K562 (cell line): ENCODE measurements at regions not wholly inside any gene's neighbourhood (a gene's known extent, or its start where the extent isn't known, plus 50 kb on each side); places are given as distances from the start of the nearest gene placed in this dataset.

Source experiments
- BHLHE40 ChIP-seq: IDR thresholded peaks from 2 replicates; pipeline ENCODE4 v1.6.1; 2011; ENCODE audit warnings: low read length, improper control_type of control experiment
- CREB1 ChIP-seq, 2 experiments: sonication (generic) in 1 of 2; formaldehyde crosslinking in 1 of 2; IDR thresholded peaks; 2 replicates each; pipeline versions ENCODE4 v1.6.1 to v1.8.0; 2012 to 2022; ENCODE audit warnings: inconsistent platforms in 1 of 2, mild to moderate bottlenecking in 1 of 2, missing genetic modification reagents in 1 of 2, moderate library complexity in 1 of 2
- CTCF ChIP-seq, 3 experiments: IDR thresholded peaks in 2 of 3; conservative IDR thresholded peaks in 1 of 3; 2 replicates each; pipeline ENCODE4 v1.5.1; 2011 to 2012; ENCODE audit warnings: low read length in 3 of 3, mild to moderate bottlenecking in 3 of 3, control low read depth in 2 of 3, improper control_type of control experiment in 1 of 3, inconsistent platforms in 1 of 3, low read depth in 1 of 3, mixed read lengths in 1 of 3, moderate library complexity in 1 of 3; ENCODE audit not compliant: insufficient read depth in 2 of 3
- E2F1 ChIP-seq: sonication (generic); formaldehyde crosslinking; IDR thresholded peaks from 2 replicates; pipeline ENCODE4 v1.8.1; 2023; ENCODE audit warnings: mild to moderate bottlenecking, missing genetic modification reagents, moderate library complexity
- EZH2 ChIP-seq: IDR thresholded peaks from 2 replicates; pipeline ENCODE4 v1.6.1; 2012; ENCODE audit warnings: low read depth, mild to moderate bottlenecking, inconsistent platforms, low read length, borderline replicate concordance
- KAT2B ChIP-seq: IDR thresholded peaks from one replicate; pipeline ENCODE4 v1.6.1; 2012; ENCODE audit warnings: low read depth, mild to moderate bottlenecking, control low read depth, inconsistent platforms, low read length, moderate library complexity
- PML ChIP-seq: IDR thresholded peaks from 2 replicates; pipeline ENCODE4 v1.6.1; 2012; ENCODE audit warnings: low read length, inconsistent platforms
- POLR2AphosphoS5 ChIP-seq: IDR thresholded peaks from 2 replicates; pipeline ENCODE4 v1.6.1; 2011; ENCODE audit warnings: mild to moderate bottlenecking, low read depth, low read length, moderate library complexity; ENCODE audit not compliant: control insufficient read depth, insufficient read depth
- SMARCA4 ChIP-seq: fragments of 450-650 bp; IDR thresholded peaks from 2 replicates; pipeline ENCODE4 v1.6.1; 2016
- ZFP91 ChIP-seq: sonication (generic); formaldehyde crosslinking; IDR thresholded peaks from 2 replicates; pipeline ENCODE4 v1.8.0; 2022; ENCODE audit warnings: mild to moderate bottlenecking, missing genetic modification reagents
- ZHX1 ChIP-seq: fragments of 150-350 bp; conservative IDR thresholded peaks from 2 replicates; pipeline ENCODE4 v1.6.1; 2014; ENCODE audit warnings: low read length
- ZNF124 ChIP-seq: sonication (generic); formaldehyde crosslinking; IDR thresholded peaks from 2 replicates; pipeline ENCODE4 v1.8.1; 2022; ENCODE audit warnings: missing genetic modification reagents
- ZNF274 ChIP-seq: IDR thresholded peaks from 2 replicates; pipeline ENCODE4 v1.6.1; 2011; ENCODE audit warnings: low read depth, mild to moderate bottlenecking, low read length, moderate library complexity, borderline replicate concordance
- ZNF609 ChIP-seq: sonication (generic); formaldehyde crosslinking; IDR thresholded peaks from 2 replicates; pipeline ENCODE4 v1.8.1; 2023; ENCODE audit warnings: missing genetic modification reagents, mild to moderate bottlenecking, borderline replicate concordance

GRCh38 chr5:98690002-98690401 lies 83.5 kb upstream of the RGMB start:
- TF ChIP-seq BHLHE40 (no peak), ZHX1 (no peak), ZNF124 (CRISPR knock-in tag) (no peak), CTCF (IDR thresholded peaks at IDR 0.05 in 2 of 3, conservative IDR thresholded peaks at IDR 0.05 in 1 of 3; ENCODE audit: insufficient read depth in 2 of 3, low read depth in 1 of 3, low read length in 3 of 3) (no peak), PML (no peak), SMARCA4 (no peak), CREB1 (IDR thresholded peaks at IDR 0.05) (no peak), CREB1 (CRISPR knock-in tag; IDR thresholded peaks at IDR 0.05) (no peak), KAT2B (no peak), ZNF274 (no peak), EZH2 (no peak), ZNF609 (CRISPR knock-in tag) (no peak), ZFP91 (CRISPR knock-in tag) (no peak), POLR2AphosphoS5 (no peak), E2F1 (CRISPR knock-in tag) (no peak)
